BJ (cell line): ENCODE measurements at regions not wholly inside any gene's neighbourhood (a gene's known extent, or its start where the extent isn't known, plus 50 kb on each side); places are given as distances from the start of the nearest gene placed in this dataset.

Source experiments
- CTCF ChIA-PET: fragments of 350-600 bp; formaldehyde crosslinking; extraction: SDS; loops from one replicate; lab custom pipeline; 2021; ENCODE audit warnings: antibody characterized with exemption, inconsistent platforms; lab: Yijun Ruan, JAX
- POLR2A ChIA-PET: fragments of 300-600 bp; sonication (Branson Sonifier 250); formaldehyde crosslinking; extraction: SDS; loops from one replicate; lab custom pipeline; 2021; ENCODE audit warnings: antibody characterized with exemption; lab: Charles Lee
- DNase-seq: peaks from one replicate; pipeline ENCODE4 v3.0.0-alpha.2; 2011; ENCODE audit warnings: low read depth
- H3K27me3 ChIP-seq: 2 replicates; pipeline ENCODE4 v1.6.0; 2011; ENCODE audit warnings: low read length; ENCODE audit not compliant: control insufficient read depth, insufficient read depth
- H3K36me3 ChIP-seq: 2 replicates; pipeline ENCODE4 v1.5.1; 2011; ENCODE audit warnings: low read length; ENCODE audit not compliant: control insufficient read depth, insufficient read depth
- H3K4me3 ChIP-seq: 2 replicates; pipeline ENCODE4 v1.5.1; 2011; ENCODE audit warnings: low read depth, mild to moderate bottlenecking, control low read depth, low read length
- TF ChIP-seq, protein P1 (sequence below): IDR thresholded peaks from 2 replicates; pipeline ENCODE4 v1.5.1; 2011; ENCODE audit warnings: low read depth, mild to moderate bottlenecking, control low read depth, inconsistent platforms, low read length, moderate library complexity; ENCODE audit not compliant: insufficient read depth

DNA sequence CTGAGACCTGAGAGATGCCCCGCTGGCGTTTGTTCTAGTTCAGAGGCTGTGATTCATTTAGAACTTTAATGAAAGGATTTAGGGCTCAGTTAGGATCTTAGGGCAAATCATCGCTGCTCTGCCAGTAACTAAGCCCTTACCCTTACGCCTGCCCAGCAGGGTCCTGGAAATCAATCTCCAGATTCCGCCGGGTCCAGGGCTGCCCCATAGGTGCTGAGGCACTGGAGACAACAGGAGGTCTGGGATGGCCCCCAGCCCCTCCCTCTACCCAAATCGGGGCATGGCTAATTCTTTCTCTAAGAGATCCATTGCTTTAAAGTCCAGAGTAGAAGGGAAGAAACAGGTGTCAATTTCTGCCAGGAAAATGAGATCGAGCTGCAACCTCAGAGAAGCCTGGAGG, 83.1 kb downstream of the SDC1 start:
- Histone ChIP-seq H3K4me3 (no peak overlapping the region), H3K27me3 (no peaks in the 10 kb centered on the region), H3K36me3 (no peaks in the 10 kb centered on the region)
- ChIA-PET CTCF (interaction anchor here (1.5 kb wide), 1 partner anchor 9 kb away, joined by 3 read pairs; no protein-coding TSS in a partner anchor), POLR2A (interaction anchor here (0.6 kb wide), 1 partner anchor 13 kb away, joined by 4 read pairs; no protein-coding TSS in a partner anchor)
- TF ChIP-seq, protein P1, sequence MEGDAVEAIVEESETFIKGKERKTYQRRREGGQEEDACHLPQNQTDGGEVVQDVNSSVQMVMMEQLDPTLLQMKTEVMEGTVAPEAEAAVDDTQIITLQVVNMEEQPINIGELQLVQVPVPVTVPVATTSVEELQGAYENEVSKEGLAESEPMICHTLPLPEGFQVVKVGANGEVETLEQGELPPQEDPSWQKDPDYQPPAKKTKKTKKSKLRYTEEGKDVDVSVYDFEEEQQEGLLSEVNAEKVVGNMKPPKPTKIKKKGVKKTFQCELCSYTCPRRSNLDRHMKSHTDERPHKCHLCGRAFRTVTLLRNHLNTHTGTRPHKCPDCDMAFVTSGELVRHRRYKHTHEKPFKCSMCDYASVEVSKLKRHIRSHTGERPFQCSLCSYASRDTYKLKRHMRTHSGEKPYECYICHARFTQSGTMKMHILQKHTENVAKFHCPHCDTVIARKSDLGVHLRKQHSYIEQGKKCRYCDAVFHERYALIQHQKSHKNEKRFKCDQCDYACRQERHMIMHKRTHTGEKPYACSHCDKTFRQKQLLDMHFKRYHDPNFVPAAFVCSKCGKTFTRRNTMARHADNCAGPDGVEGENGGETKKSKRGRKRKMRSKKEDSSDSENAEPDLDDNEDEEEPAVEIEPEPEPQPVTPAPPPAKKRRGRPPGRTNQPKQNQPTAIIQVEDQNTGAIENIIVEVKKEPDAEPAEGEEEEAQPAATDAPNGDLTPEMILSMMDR, result no peak
- no peak for DNase-seq

DNA sequence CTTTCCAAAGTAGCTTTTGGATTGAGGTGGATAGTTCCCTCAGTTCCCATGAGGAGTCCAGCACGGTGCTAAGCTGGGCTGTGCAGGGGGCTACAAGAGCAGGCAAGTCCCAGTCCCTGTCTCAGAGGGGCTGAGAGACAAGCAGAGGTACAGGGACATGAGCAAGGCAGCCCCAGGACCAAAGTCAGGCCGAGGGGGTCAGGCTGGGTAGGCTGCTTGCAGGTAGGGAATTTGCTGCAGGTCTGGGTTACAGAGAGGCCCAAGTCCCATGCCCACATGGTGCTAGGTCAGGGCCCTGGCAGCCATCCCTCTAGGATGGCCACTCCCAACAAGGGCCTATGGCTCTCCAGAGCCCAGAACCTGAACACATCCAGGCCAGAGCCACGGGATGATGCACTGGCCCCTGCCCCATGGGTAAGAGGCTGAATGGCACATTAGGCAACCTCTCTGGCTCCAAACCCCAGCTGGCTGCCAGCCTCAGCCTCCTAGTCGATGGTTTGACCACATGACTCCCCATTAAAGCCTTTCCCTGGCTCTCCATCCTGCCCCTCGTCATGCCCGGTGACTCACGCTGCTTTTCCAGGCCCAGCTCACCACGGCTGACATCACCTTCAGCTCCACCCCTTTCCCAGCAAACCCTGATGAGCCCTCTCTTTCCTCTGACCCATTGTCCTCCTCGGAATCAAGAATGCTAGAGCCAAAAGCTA, 83.7 kb downstream of the SDC1 start:
- CTCF ChIA-PET, result interaction anchor here (1.0 to 1.5 kb wide), 2 partner anchors 8 to 56 kb away, joined by 3 to 4 read pairs; no protein-coding TSS in a partner anchor
- POLR2A ChIA-PET, result interaction anchor here (0.5 to 0.7 kb wide), 3 partner anchors 13 to 80 kb away, joined by 3 to 6 read pairs (median 4); no protein-coding TSS in a partner anchor
- Histone ChIP-seq H3K36me3 (no peaks in the 10 kb centered on the region), H3K27me3 (no peaks in the 10 kb centered on the region), H3K4me3 (no peak overlapping the region)
- TF ChIP-seq, protein P1, result no peak
- DNase-seq, result peak; percentile 73

DNA sequence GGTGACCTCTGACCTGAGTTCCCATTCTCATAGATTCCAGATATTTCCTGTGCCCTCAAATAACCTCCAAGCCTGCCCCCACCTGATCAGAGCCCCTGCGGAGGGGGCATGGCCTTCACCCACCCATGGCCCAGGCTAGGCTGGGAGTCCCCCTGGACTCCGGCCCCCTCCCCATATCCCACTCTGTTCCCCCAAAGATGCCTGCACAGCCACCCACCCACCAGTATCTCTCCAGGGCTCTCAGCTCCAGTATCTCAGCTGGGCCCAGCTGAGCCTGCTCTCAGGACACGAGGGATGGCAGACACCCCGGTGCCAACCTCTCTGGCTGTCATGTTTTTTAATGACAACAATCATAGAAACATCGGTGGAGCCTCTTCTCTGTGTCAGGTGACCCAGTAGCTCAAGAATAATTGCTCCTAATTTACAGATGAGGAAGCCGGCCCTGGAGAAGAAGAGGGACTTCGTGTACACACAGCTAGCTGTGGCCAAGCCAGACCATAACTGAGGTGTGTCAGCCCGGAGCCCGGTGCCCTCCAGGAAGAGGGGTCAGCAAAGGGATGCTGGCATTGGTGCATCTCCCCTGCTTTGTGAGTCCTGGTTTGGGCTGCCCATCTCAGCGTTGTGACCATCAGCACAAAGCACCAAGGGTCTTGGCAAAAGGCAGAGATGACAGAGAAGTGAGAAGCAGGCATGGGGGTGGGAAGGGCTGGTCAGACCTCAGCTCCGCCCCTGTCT, 84.4 kb downstream of the SDC1 start:
- no peaks in the 10 kb centered on the region for H3K36me3 ChIP-seq
- ChIA-PET POLR2A (interaction anchor here (0.7 kb wide), 1 partner anchor 81 kb away, joined by 3 read pairs; no protein-coding TSS in a partner anchor), CTCF (interaction anchor here (1.0 to 8.0 kb wide), 3 partner anchors 57 to 88 kb away, joined by 3 to 83 read pairs (median 4); partner anchors contain the start of gene SDC1)
- H3K4me3 ChIP-seq, result no peak overlapping the region
- TF ChIP-seq, protein P1, result no peak
- no peaks in the 10 kb centered on the region for H3K27me3 ChIP-seq
- DNase-seq, result no peak

DNA sequence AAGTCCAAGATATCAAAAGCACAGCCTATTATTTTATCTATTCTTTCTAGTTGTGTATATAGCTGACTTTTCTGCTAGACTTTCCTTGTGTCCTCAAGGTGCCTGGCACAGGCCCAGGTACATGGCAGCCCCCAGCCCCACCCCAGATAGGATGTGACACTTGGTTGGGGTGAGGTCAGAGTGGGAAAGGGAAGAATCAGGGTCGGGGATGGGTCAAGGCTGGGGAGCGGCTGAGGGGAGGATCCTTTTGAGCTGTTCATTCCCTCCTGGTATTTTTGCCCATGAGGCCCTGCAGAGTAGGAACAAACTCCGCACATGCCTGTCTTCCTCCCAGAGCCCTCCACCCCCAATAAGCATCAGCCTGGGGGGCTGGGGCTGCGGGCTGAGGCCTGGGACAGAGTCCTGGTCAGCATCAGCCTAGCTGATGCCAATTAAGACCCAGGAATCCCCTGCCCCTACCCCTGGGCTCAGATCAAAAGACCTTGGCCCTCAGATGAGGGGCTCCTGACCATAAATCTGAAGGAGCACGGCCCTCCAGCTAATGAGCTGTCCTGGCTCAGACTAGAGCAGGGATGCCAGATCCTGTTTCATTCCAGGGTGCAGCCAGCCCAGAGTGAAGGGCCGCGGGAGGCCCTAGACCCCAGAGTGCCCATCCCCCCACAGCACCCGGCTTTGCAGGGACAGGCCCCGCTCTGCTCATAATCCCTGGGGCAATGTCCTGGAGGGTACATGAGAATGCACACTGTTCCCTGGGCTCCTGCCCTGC, 85.3 kb downstream of the SDC1 start:
- POLR2A ChIA-PET, result no interaction called here
- Histone ChIP-seq H3K36me3 (no peaks in the 10 kb centered on the region), H3K4me3 (no peak overlapping the region), H3K27me3 (no peaks in the 10 kb centered on the region; the same call in 1 of the 2 replicates)
- CTCF ChIA-PET, result interaction anchor here (1.4 to 8.0 kb wide), 3 partner anchors 84 to 151 kb away, joined by 3 to 83 read pairs (median 7); partner anchors contain the start of gene SDC1
- TF ChIP-seq, protein P1, result no peak
- no peak for DNase-seq
